Epithelial cell of esophagus (primary cell): ENCODE measurements at regions not wholly inside any gene's neighbourhood (a gene's known extent, or its start where the extent isn't known, plus 50 kb on each side); places are given as distances from the start of the nearest gene placed in this dataset.

Experiments used
- DNase-seq: peaks from one replicate; pipeline ENCODE4 v3.0.0; 2010; ENCODE audit warnings: low read depth
- H3K4me3 ChIP-seq: 2 replicates; pipeline ENCODE4 v1.5.1; 2011; ENCODE audit warnings: mild to moderate bottlenecking, low read length, control low read depth
- CTCF ChIP-seq: IDR thresholded peaks from 2 replicates; pipeline ENCODE4 v1.5.1; 2011; ENCODE audit warnings: low read depth, mild to moderate bottlenecking, low read length, control low read depth, inconsistent platforms; ENCODE audit not compliant: insufficient read depth; ENCODE audit errors: missing control alignments

- DNase-seq, result no peak
- no peak for TF ChIP-seq CTCF
- H3K4me3 ChIP-seq, result no peak overlapping the region
Measured at GRCh38 chr21:26227130-26227529, 56.6 kb upstream of the APP start.

GRCh38 chr21:26226724-26227123, 56.2 kb upstream of the APP start:
- no peak overlapping the region for H3K4me3 ChIP-seq
- DNase-seq, result no peak
- no peak for TF ChIP-seq CTCF

GRCh38 chr21:26225046-26225445, 54.5 kb upstream of the APP start:
- DNase-seq, result no peak
- TF ChIP-seq CTCF, result no peak
- no peak overlapping the region for H3K4me3 ChIP-seq

- TF ChIP-seq CTCF, result no peak
- peak; percentile 8 for DNase-seq
- no peak overlapping the region for H3K4me3 ChIP-seq
Measured at GRCh38 chr21:26224366-26224765, 53.8 kb upstream of the APP start.
